ENCODE measurements at regions not wholly inside any gene's neighbourhood (a gene's known extent, or its start where the extent isn't known, plus 50 kb on each side); places are given as distances from the start of the nearest gene placed in this dataset.

- no peak overlapping the region for H3K4me3 ChIP-seq (ENCODE audit: control insufficient read depth, low read depth, low read length)
- no peak for TF ChIP-seq CTCF (conservative IDR thresholded peaks at IDR 0.05; ENCODE audit: control insufficient read depth, insufficient read depth, low read depth, low read length)
- no peak for DNase-seq (ENCODE audit: low read depth)
Observed at GRCh38 chr10:29007748-29008610, 280.9 kb upstream of the LYZL1 start.

- TF ChIP-seq CTCF (conservative IDR thresholded peaks at IDR 0.05; ENCODE audit: control insufficient read depth, insufficient read depth, low read depth, low read length), result no peak
- no peak overlapping the region for H3K4me3 ChIP-seq (ENCODE audit: control insufficient read depth, low read depth, low read length)
- no peak for DNase-seq (ENCODE audit: low read depth)
Observed at GRCh38 chr10:29009464-29009863, 279.4 kb upstream of the LYZL1 start.

DNA sequence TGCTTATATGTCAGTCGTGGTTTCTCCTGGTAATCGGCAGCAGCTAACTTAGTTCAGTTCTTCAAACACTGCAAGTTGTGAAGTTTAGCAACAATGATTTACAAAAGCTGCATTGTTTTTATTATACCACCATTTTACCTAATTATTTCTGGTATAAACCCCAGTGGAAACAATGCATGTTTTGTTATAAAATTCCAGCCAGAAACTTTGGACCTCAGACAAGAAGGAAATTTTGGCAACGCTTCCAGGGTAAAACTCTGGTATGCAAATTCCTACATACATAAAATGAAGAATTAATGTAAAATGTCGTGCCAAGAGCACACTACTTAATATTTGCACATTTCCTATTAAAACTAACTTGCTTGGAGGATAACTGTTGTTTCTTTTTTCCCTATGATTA, 277.4 kb upstream of the LYZL1 start:
- no peak for TF ChIP-seq CTCF (conservative IDR thresholded peaks at IDR 0.05; ENCODE audit: control insufficient read depth, insufficient read depth, low read depth, low read length)
- no peak overlapping the region for H3K4me3 ChIP-seq (ENCODE audit: control insufficient read depth, low read depth, low read length)
- no peak for DNase-seq (ENCODE audit: low read depth)

GRCh38 chr10:29012926-29013554, 275.8 kb upstream of the LYZL1 start:
- TF ChIP-seq CTCF (conservative IDR thresholded peaks at IDR 0.05; ENCODE audit: control insufficient read depth, insufficient read depth, low read depth, low read length), result no peak

GRCh38 chr10:29021591-29021990, 267.3 kb upstream of the LYZL1 start:
- H3K4me3 ChIP-seq (ENCODE audit: control insufficient read depth, low read depth, low read length), result no peak overlapping the region
- TF ChIP-seq CTCF (conservative IDR thresholded peaks at IDR 0.05; ENCODE audit: control insufficient read depth, insufficient read depth, low read depth, low read length), result no peak
- DNase-seq (ENCODE audit: low read depth), result no peak

More at GRCh38 chr10:29012926-29013554, 275.8 kb upstream of the LYZL1 start:
- H3K4me3 ChIP-seq (ENCODE audit: control insufficient read depth, low read depth, low read length), result no peak overlapping the region
- no peak for DNase-seq (ENCODE audit: low read depth)

GRCh38 chr10:29022513-29022912, 266.4 kb upstream of the LYZL1 start:
- no peak overlapping the region for H3K4me3 ChIP-seq (ENCODE audit: control insufficient read depth, low read depth, low read length)
- no peak for DNase-seq (ENCODE audit: low read depth)
- TF ChIP-seq CTCF (conservative IDR thresholded peaks at IDR 0.05; ENCODE audit: control insufficient read depth, insufficient read depth, low read depth, low read length), result no peak

Measured in fibroblast of mammary gland (primary cell).